PC-3 (cell line): ENCODE measurements at regions not wholly inside any gene's neighbourhood (a gene's known extent, or its start where the extent isn't known, plus 50 kb on each side); places are given as distances from the start of the nearest gene placed in this dataset.
"Not testable (repeated sequence)": the region's sequence is repeated elsewhere in the genome, so short reads cannot be mapped to it uniquely, and the experiment has no call there.

Source experiments
- EZH2 ChIP-seq: fragments of 300-600 bp; sonication (generic); IDR thresholded peaks from one replicate; pipeline ENCODE4 v1.6.1; 2017; ENCODE audit warnings: antibody characterized with exemption, mild to moderate bottlenecking, low read length; ENCODE audit not compliant: unreplicated experiment
- TF ChIP-seq, protein P1 (sequence below): fragments of 300-600 bp; sonication (generic); conservative IDR thresholded peaks from 2 replicates; pipeline ENCODE4 v1.5.1; 2017; ENCODE audit warnings: antibody characterized with exemption, low read depth, mild to moderate bottlenecking, low read length

DNA sequence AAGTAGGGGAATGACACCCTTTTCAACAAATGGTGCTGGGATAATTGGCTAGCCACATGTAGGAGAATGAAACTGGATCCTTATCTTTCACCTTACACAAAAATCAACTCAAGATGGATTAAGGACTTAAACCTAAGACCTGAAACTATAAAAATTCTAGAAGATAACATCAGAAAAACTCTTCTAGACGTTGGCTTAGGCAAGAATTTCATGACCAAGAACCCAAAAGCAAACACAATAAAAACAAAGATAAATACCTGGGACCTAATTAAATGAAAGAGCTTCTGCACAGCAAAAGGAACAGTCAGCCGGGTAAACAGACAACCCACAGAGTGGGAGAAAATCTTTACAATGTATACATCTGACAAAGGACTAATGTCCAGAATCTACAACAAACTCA lies 345.5 kb downstream of the GPD2 start:
- TF ChIP-seq, protein P1, sequence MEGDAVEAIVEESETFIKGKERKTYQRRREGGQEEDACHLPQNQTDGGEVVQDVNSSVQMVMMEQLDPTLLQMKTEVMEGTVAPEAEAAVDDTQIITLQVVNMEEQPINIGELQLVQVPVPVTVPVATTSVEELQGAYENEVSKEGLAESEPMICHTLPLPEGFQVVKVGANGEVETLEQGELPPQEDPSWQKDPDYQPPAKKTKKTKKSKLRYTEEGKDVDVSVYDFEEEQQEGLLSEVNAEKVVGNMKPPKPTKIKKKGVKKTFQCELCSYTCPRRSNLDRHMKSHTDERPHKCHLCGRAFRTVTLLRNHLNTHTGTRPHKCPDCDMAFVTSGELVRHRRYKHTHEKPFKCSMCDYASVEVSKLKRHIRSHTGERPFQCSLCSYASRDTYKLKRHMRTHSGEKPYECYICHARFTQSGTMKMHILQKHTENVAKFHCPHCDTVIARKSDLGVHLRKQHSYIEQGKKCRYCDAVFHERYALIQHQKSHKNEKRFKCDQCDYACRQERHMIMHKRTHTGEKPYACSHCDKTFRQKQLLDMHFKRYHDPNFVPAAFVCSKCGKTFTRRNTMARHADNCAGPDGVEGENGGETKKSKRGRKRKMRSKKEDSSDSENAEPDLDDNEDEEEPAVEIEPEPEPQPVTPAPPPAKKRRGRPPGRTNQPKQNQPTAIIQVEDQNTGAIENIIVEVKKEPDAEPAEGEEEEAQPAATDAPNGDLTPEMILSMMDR, result not testable (repeated sequence)
- not testable (repeated sequence) for TF ChIP-seq EZH2
